GM04503 (cell line): ENCODE measurements at regions not wholly inside any gene's neighbourhood (a gene's known extent, or its start where the extent isn't known, plus 50 kb on each side); places are given as distances from the start of the nearest gene placed in this dataset.

Experiments
- DNase-seq: peaks from one replicate; pipeline ENCODE4 v3.0.0-alpha.2; 2012; ENCODE audit warnings: low read depth

DNA sequence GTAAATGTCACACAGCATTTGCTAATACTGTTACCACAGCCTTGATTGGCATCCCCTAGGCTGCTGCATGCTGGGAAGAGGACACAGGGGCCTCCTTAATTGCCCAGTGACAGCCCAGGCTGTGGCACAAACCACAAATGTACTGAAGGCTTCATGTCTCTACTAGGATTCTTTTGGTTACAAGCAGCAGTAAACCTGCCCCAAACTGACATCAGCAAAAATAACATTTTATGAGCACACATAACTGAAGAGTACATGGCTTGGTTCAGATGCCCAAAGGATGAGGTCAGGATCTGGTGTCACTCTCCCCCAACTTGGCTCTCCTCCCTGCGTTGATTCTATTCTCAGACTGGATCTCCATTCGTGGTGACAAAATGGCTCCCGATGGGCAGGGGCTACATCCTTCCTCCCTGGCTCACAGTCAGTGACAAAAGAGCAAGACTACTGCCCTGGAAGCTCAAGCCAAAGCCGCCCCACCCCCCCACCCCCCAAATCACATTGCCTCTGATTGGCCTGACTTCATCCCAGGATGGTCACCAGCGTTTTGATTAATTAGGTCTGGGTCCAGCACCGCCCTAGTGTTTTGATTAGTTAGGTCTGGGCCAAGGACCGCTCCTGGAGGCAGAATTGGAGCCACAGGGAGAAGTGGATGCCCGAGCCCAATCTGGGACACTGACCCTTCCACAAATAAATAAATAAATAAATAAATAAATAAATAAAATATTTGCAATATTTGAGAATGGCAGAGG lies 180.5 kb upstream of the RBPJ start:
- peak; percentile 84 for DNase-seq

DNA sequence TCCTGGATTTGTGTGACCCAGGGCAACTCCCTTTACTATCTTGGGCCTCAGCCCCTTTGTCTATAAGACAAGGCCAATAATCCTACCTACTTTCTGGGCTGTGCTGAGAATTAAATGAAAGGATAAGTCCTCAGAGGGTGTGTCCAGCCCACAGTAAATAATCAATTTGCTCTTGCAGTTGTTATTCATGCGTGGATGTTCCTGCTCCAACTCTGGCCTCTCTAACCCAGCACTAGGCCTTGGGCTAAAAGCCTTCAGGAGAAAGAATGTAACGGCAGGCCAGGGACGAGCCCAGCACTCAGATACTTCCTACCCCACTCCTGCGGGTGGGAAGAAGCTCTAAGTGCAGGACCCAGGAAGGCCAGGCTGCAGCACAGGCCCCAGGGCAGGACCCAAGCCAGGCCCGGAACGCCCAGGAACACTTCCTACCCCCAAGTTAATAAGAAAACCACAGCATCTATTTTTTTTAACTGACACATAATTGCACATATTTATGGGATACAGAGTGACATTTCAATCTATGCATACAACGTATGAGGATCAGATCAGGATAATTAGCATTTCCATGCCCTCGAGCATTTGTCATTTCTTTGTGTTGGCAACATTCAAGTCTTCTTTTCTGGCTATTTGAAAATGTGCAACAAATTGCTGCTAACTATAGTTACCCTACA lies 179.6 kb upstream of the RBPJ start:
- no peak for DNase-seq

DNA sequence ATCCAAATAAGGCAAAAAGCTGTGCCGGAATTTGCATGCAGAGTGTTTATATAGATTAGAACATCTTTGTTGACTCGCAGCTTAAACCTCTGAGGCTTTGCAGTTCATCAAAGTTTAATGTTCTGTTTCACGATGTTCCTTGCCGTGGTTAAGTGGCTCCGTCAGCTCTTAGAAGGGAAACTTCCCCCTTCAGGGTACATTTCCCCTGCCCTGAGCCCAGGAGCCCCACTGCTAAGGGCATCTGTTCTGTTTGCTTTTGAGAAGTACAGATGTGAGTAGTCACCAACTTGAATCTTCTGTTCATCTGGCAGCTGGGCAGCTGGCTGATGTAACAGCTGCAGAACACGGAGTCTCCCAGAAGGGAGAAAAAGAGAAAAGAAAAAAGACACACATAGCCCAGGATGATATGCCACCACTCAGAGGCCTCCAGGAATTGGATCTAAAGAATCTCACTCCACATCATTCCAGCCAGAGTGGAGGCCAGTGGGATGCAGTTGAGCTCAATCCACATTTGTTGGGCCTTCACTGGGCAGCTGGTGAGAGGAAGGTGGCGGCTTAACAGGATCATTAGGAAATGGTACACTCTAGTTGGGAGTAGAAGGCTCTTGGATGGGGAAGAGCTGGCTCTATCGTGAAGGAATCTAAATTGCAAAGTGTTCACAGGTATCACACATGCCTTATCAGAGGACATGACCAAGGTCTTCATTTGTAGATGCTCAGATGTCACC lies 178.7 kb upstream of the RBPJ start:
- no peak for DNase-seq

DNA sequence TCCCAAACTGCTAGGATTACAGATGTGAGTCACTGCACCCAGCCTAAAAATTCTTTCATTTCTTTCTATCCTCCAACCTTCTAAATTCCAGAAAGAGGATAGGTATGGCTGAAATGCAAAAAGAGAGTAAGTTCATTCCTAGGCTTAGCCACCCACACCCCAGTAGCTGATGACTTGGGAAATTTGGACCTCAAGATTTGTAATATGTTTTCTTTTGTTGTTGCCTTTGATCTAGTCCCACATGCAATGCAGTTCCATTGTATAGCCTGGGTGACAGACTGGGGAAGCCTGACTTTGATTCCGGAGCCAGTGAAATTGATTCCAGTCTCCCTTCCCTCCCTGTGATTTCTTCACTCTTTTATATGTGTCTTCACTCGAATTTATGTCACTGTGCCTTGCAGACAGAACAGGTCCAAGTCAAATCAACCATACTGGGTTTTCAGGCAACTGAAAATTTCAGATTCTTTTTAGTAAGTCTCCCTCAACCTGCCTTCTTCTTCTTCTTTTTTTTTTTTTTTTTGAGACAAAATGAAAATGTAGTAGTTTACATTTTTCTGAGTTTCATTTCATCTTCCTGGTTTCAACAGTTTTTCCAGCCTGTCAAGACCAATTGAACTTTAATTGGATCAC lies 176.2 kb upstream of the RBPJ start:
- DNase-seq, result no peak

DNA sequence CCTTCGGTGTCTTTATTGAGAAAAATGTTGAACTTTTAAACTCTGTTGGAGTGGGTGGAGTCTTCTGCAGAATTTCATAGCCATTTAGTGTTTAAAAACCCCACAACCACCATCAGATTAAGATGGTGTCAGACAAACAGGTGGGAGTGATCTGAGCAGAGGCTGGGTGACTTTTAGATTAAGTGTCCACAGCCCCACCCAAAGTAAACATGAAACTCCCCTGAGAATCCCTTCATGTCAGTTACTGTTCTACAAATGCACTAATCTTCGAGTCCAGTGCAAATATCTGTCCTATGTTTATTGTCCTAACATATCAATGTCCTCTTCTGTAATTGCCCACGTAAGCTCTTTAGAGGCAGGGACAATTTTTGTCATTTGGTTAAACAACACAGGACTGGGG lies 175.6 kb upstream of the RBPJ start:
- no peak for DNase-seq

DNA sequence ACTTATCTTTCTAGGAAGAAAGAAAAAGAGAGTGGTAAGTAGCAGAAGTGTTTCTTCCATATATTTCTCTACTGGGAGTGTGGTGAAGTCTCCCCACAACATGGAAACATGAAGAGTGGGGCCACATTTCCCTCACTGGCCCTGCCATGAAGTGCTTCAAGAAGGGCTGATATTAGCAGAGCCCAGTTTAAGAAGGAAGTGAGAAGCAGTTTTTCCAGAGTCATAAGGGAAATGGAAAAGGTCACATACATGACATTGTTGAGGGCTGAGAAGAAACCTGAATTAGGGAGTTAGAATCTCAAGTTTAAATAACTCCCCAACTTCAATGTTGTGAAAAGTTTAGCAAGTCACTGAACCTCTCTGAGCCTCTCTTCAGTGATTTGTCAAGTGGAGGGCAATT lies 171.9 kb upstream of the RBPJ start:
- no peak for DNase-seq

DNA sequence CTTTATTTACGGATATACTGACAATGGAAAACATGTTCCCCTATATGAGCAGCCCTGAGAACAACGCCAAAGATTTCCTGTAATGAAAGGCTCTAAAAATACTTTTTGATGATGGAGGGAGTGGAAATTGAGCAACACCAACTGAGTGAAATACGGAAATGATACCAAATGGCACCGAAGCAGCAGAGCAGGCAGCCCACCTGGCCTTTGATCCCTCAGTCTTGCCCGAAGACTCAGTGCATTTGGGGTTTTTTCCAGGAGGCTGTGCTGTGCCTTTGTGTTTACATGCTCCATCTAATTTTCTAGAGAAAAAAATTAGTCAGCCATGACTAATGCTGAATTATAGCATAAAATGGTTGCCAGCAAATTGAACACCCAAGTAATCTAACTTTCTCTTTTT lies 169.9 kb upstream of the RBPJ start:
- DNase-seq, result no peak

DNA sequence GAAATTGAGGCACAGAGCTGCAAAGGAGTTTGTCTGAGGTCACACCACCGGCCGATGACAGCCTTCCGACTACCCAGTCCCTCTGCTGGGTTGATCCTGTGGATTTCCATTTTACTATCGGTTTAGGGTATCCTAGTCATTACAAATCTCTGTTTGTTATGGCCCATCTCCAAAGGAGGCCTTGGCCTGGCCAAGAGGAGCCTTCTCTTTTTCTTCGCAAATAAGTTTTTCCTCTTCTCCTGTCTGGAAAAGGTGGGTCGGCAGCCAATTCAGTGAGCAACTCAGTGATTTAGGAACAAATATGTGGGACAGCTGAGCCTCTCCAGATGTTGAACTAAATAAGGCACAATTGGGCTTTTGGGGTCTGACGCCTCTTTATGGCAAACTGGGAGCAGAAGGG lies 169.2 kb upstream of the RBPJ start:
- DNase-seq, result no peak

DNA sequence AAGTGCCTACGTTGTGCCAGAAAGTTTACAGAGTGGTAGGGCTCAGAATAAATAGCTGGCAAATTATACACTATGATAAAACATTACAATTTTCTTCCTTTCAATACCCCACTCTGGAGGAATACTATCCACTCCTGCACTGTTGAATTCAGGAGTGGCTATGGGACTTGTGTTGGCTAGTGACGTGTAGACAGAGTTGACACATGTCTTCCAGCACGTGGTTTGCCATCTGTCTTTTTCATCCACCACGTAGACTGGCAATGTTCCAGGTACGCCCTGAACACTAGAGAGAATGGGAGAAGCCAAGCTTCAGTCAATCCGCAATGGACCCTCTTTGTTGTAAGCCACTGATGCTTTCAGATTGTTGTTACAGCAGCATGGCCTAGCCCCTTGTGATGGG lies 168.8 kb upstream of the RBPJ start:
- no peak for DNase-seq

DNA sequence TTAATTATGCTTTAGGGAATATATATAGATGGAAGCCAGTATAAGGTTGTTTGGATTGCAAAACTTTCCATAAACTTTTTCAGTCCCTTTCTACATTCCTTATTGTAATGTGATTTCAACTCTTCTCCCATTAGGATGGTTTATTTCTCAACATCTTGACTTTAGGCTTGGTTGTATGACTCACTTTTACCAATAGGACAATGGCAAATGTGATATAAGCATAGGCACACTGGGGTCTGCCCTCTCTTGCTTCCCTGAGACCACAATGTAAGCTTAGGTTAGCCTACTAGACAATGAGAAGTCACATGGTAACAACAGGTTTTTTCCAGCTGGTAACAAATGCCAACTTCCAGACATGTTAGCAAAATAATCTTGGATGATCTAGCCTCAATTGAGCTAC lies 163.3 kb upstream of the RBPJ start:
- DNase-seq, result no peak

DNA sequence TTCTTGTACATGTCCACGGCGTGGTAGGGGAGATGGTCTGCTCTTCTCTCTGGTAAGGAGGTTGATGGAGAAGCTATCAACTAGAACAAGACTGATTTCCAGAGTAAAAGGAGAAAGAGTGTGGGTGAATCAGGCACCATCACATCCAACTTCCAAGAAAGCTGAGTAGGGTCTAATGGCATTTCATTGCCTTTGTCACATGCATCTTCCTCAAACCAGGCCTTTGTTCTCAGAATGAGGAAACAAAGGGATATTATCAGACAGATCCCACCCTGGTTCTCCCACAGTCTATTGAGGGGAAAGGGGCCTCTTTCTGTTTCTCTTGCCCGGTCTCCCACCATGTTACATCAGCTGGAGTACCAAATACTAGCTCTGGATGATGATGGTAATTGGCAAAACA lies 160.2 kb upstream of the RBPJ start:
- DNase-seq, result no peak

DNA sequence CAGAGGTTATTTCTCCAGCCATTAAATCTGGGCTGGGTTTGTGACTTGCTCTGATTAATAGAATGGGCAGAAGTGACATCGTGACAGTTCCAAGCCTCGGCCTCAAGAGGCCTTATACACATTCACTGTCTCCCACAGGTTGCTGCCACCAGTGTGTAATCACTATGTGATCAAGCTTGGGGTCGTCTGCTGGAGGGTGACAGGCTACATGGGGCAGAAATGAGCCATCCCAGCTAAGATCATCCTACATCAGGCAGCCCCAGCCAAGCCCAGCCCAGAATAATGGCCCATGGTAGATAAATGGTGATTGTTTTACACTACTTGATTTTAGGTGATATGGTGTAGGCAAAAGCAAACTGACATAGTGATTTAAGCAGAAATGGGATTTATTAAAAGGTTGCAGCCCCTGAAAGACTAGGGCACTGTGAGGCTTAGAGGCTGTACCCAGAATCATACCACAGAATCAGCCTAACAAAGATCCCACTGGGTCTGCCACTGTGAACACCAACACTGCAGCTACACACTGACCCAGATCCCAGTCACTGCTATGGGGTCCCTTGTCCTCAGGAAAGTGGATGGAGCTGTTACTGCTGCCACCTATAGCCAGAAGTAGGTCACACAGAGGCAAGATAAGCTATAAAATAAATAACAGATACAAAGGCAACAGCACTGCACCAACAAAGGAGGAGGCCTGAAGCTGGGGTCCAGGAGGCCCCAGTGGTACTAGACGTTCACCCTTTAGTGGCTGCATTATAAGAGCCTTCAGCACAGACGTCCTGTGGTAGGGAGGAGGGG lies 159.6 kb upstream of the RBPJ start:
- DNase-seq, result no peak

DNA sequence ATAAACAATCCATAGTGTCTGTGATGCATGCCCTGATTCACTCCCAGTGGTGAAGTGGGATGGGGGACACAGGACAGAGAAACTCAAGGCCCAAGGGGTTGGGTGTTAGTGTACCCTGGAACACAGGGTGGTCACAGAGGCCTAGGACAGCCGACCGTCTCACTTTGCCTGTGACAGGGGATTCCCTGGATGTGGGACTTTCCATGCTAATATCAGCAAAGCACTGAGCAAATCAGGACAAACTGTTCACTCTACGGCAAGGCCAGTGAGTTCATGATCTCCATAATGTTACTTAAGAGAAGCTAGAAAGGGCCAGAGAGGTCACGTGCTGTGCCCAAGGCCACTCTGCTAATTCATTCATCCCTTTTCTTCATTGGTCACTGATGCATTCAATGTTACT lies 158.7 kb upstream of the RBPJ start:
- no peak for DNase-seq

DNA sequence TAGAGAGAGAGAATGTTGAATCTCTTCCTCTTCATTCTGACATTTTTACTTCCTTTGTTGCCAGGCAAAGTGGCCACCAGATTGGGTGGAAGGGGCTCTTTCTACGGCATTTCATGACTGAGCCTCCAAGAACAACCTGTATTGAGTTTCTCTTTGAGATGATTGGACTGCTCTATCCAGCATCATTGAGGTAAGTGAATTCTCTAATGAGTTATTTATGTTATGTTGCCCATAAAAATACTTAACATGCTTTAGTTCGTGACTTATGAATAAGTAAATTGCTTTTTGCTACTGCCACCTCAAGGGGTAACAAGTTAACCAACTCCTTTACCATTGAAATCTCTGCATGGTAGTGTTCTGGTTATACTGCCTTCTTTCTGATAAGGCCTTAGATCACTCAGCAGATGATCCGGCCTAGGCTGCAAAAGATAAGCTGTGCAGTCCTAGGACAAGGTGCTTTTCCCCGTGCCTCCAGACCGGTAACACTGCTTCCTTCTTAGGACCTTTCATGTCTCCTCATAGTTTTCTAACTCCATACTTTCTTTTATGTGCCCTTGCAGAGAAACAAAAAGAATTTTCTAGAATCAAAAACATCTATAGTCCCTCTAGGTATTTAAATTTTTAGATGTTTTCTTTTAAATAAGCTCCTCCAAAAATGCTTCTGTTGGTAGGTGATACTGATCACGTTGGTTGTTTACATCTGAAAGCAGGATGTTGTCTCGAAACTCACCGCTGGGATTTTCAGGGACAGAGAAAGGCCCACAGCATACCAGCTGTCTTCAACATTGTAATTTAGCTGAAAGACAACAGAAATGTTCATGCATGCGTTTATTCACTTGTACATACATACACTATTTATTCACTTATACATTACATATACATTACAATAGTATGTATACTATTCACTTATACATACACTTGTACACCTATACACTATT lies 157.1 kb upstream of the RBPJ start:
- no peak for DNase-seq

DNA sequence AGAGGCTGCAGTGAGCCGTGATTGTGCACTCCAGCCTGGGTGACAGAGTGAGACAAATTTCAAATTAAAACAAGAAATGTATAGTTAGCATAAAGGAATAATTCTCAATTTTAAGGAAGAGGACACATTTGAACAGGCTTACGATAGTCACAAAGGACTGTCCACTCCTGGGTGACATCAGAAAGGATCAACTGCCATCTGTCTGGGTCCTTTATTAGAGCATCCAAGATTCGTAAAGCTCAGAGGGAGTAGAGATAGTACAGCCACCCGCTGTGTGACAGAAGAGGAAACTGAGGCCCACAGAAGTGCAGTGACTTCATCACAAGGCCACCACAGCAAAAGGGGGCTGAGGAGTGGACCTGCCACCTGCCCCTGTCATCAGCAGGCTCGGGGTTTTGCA lies 149.3 kb upstream of the RBPJ start:
- no peak for DNase-seq

DNA sequence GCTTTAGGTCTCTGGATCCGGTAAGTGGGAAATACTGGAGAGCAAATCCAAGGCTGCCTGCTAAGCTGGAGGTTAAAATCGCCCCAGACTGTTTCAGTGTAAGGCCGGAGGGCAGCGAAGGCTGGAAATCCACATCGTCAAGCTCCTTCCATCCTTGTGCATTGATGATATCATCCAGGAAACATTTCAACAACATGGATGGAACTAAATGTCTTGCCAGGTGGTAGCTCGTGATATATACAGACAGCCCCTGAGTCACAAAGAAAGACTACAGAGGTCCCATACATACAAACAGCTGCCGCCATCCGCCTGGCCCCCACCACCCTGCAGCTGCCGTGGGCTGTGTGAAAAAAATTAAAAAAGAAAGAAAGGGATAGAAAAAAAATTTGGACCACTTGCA lies 148.9 kb upstream of the RBPJ start:
- no peak for DNase-seq

DNA sequence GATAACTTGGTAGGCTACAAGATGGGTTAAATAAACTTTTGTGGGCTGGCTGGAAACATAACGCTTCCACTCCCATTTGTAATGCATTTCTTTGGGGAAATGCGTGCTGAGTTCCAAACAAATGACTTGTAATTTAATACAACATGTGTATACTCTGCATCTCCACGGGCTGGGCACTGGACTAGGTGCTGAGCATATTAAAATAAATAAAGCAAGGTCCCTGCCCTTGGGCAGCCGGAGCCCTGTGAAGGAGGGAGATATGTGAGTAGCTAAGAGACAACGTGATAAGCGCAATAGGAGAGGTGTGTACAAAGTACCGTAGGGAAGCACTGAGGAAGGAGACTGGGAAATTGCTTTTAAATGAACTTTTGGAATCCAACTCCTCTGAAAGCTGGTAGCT lies 147.2 kb upstream of the RBPJ start:
- DNase-seq, result no peak

DNA sequence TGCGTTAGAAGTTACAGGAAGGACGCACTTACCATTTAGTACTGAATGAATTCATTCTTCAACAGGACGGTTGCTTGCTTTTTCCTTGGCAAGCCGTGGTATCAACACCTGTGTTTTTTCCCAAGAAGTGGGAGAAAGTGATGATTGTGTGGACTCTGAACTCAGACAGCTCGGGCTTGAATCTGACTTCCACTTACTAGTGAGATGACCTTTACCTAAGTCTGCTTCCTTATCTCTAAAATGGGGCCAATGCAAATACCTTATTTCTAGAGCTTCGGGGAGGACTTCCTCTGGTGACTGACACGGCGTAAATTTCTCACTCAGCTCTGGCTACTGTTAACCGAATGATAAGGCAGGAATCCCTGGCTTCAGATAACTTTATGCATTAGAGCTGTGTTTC lies 146.8 kb upstream of the RBPJ start:
- no peak for DNase-seq

DNA sequence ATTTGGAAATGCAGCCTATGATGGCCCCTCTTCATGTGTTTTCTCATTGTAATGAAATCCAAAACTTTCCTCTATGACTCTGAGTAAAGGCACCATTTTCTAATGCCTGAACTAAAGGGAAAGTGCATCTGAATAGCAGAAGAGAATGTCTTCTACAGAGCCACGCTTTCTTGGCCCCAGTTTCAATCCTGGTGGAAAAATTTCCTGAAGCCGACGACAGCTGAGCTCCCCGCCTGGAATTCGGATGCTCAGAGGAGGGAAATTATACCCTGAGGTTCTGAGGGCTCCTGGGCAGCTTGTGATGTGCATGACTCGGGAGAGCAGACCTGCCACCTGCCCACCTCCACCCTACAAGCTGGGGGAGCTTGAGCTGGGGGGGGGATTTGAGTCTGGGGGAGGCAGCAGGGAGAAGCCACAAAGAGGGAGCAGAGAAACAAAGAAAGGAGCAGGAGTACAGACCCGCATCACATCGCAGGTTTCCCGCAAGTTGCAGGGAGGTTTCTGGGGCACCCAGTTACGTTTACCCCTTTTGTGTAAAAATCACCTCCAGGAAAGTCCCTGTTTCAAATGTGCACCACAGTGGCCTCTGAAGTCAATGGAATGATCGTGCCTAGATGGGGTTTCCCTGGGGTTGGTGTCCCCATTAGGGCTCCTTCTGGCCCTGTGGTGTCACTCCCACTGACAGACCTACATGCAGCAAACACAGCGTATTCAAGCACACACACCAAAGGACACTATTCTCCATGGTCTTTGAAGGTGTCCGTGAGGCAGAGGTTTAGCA lies 145.6 kb upstream of the RBPJ start:
- no peak for DNase-seq

DNA sequence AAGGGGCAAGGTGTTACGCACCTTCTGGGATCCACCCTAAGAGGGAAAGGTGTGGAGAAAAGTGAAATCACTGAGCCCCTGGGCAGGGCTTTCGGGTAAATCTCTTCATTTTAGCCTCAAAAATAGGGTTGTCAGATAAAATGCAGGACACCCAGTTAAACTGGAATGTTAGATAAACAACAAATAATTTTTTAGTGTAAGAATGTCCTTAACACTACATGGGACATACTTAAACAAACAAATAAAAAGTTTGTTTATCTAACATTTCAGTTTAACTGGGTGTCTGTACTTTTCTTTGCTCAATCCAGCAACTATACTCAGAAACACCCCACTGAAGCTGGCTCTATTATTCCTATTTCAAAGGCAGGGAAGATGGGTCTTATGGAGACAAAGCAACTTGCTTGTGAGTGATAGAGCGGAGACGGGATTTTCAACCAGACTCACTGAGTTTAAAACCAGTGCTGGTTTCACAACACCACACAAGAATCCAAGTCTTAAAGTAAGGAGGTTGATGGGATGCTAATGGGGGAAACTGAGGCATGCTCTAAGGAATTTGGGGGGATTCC lies 144.8 kb upstream of the RBPJ start:
- no peak for DNase-seq
